Loucy (cell line): ENCODE measurements at regions not wholly inside any gene's neighbourhood (a gene's known extent, or its start where the extent isn't known, plus 50 kb on each side); places are given as distances from the start of the nearest gene placed in this dataset.

Experiments
- EZH2phosphoT487 ChIP-seq: fragments of 200-600 bp; IDR thresholded peaks from 2 replicates; pipeline ENCODE4 v1.6.1; 2018; ENCODE audit warnings: antibody characterized with exemption, mild to moderate bottlenecking, moderate library complexity, borderline replicate concordance
- TF ChIP-seq, protein P1 (sequence below): fragments of 200-600 bp; sonication (generic); conservative IDR thresholded peaks from 2 replicates; pipeline ENCODE4 v1.5.1; 2014; ENCODE audit warnings: mild to moderate bottlenecking, antibody characterized with exemption, low read length

DNA sequence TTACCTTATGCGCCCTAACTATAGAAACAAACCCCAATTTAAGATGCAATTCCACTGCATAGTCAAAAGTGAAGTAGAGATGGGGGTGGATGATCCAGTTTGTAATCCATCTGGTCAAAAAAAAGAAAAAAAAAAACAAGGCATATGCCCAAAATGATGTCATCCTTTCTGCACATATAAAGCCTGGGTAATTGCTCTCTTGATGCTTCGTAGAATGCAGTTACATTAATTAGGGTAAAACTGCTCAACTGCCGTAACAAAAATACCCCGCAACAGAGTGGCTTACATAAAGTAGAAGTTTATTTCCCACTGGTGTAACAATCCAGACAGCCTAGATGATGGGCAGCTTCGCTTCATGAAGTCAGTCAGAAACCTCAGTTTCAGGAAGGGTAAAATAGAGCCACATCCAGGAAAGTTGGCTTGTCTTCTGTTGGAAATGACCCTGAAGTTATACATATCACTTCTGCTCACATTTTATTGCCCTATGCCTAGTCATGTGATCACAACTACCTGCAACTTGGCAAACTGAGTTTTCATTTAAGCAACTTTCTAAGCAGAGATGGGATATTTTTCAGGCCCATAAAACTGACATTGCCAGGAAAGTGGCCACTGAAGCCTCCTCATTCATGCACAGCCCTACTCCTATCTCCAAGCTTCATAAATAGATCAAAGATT lies 221.7 kb downstream of the C1orf94 start:
- TF ChIP-seq, protein P1, sequence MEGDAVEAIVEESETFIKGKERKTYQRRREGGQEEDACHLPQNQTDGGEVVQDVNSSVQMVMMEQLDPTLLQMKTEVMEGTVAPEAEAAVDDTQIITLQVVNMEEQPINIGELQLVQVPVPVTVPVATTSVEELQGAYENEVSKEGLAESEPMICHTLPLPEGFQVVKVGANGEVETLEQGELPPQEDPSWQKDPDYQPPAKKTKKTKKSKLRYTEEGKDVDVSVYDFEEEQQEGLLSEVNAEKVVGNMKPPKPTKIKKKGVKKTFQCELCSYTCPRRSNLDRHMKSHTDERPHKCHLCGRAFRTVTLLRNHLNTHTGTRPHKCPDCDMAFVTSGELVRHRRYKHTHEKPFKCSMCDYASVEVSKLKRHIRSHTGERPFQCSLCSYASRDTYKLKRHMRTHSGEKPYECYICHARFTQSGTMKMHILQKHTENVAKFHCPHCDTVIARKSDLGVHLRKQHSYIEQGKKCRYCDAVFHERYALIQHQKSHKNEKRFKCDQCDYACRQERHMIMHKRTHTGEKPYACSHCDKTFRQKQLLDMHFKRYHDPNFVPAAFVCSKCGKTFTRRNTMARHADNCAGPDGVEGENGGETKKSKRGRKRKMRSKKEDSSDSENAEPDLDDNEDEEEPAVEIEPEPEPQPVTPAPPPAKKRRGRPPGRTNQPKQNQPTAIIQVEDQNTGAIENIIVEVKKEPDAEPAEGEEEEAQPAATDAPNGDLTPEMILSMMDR = no peak
- no peak for TF ChIP-seq EZH2phosphoT487
